ENCODE measurements at regions not wholly inside any gene's neighbourhood (a gene's known extent, or its start where the extent isn't known, plus 50 kb on each side); places are given as distances from the start of the nearest gene placed in this dataset.

DNA sequence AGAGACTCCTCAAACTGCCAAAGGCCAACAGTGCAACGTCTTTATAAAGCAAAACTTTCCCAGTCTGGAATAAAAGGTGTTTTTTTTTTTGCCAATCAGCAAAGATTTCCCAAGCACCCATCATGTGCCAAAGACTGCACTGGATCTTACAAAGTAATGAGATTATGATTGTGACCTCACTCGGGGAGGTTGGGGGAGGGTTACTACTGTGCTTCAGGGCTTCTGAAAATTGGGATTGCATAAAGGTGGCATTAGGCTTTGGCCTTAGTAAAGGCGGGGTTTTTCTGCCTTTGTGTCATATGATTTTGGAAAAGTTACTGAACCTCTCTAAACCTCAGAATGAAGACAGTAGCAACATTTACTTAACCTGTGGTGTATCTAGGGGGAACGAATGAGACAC is 233.8 kb downstream of the DACT1 start:
- no peaks in the 10 kb centered on the region for H3K9me3 ChIP-seq (ENCODE audit: control insufficient read depth in 1 of 2, insufficient read depth in 1 of 2, low read depth in 1 of 2, low read length in 2 of 2)
- no peaks in the 10 kb centered on the region for H3K36me3 ChIP-seq (ENCODE audit: control insufficient read depth in 1 of 2, insufficient read depth in 2 of 2, low read length in 2 of 2)
- no peak overlapping the region for H3K4me2 ChIP-seq (ENCODE audit: low read length)
- ChIA-PET POLR2A (no interaction called here), RAD21 (ENCODE audit: low non-redundant PET in 1 of 2, low total read pairs in 2 of 2, uncharacterized antibody in 2 of 2, unreplicated experiment in 2 of 2) (no interaction called here), CTCF (no interaction called here)
- ATAC-seq (no peak), DNase-seq (ENCODE audit: low read depth, low spot score) (no peak)
- H4K20me1 ChIP-seq (ENCODE audit: insufficient read depth) = no peaks in the 10 kb centered on the region
- no peak overlapping the region for H2AFZ ChIP-seq (ENCODE audit: low read depth, low read length, poor library complexity, severe bottlenecking)
- no peak overlapping the region for H3K4me3 ChIP-seq (replicated peaks in 1 of 2; ENCODE audit: low read depth in 1 of 2, low read length in 2 of 2)
- H3K27ac ChIP-seq (ENCODE audit: low read depth, low read length) = no peak overlapping the region
- H3K4me1 ChIP-seq (ENCODE audit: control insufficient read depth in 1 of 2, insufficient read depth in 2 of 2, low read length in 2 of 2) = peaks cover 0 to 1% of the 10 kb centered on the region in 2 experiments; a peak in 1 of 4 replicates
- H3K9ac ChIP-seq (ENCODE audit: low read length) = no peak overlapping the region
- intact Hi-C loops (cut with micrococcal nuclease) = no loop called here
- TF ChIP-seq, protein P1, sequence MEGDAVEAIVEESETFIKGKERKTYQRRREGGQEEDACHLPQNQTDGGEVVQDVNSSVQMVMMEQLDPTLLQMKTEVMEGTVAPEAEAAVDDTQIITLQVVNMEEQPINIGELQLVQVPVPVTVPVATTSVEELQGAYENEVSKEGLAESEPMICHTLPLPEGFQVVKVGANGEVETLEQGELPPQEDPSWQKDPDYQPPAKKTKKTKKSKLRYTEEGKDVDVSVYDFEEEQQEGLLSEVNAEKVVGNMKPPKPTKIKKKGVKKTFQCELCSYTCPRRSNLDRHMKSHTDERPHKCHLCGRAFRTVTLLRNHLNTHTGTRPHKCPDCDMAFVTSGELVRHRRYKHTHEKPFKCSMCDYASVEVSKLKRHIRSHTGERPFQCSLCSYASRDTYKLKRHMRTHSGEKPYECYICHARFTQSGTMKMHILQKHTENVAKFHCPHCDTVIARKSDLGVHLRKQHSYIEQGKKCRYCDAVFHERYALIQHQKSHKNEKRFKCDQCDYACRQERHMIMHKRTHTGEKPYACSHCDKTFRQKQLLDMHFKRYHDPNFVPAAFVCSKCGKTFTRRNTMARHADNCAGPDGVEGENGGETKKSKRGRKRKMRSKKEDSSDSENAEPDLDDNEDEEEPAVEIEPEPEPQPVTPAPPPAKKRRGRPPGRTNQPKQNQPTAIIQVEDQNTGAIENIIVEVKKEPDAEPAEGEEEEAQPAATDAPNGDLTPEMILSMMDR (IDR thresholded peaks at IDR 0.05 in 2 of 3, conservative IDR thresholded peaks at IDR 0.05 in 1 of 3; ENCODE audit: borderline replicate concordance in 1 of 3, insufficient read depth in 1 of 3, low read depth in 2 of 3, low read length in 2 of 3) = no peak
- TF ChIP-seq CBX3 (IDR thresholded peaks at IDR 0.05; ENCODE audit: low read depth) (no peak), EZH2 (IDR thresholded peaks at IDR 0.05) (no peak), POLR2AphosphoS5 (IDR thresholded peaks at IDR 0.05; ENCODE audit: low read depth, low read length) (no peak), TCF7L2 (IDR thresholded peaks at IDR 0.05; ENCODE audit: borderline replicate concordance, extremely low read depth, insufficient read depth, insufficient read length) (no peak), EZH2phosphoT487 (IDR thresholded peaks at IDR 0.05; ENCODE audit: borderline replicate concordance) (no peak), CEBPB (IDR thresholded peaks at IDR 0.05; ENCODE audit: low read depth) (no peak), FOSL1 (IDR thresholded peaks at IDR 0.05; ENCODE audit: low read depth) (no peak), SRF (IDR thresholded peaks at IDR 0.05; ENCODE audit: low read depth) (no peak), RAD21 (IDR thresholded peaks at IDR 0.05; ENCODE audit: low read depth) (no peak), ZFX (IDR thresholded peaks at IDR 0.05) (no peak), SP1 (IDR thresholded peaks at IDR 0.05; ENCODE audit: low read depth) (no peak), MAX (IDR thresholded peaks at IDR 0.05) (no peak), POLR2A (IDR thresholded peaks at IDR 0.05; ENCODE audit: borderline replicate concordance, extremely low read depth, insufficient read depth, insufficient read length) (no peak), ELF1 (IDR thresholded peaks at IDR 0.05; ENCODE audit: borderline replicate concordance, low read depth) (no peak)
- TF ChIP-seq, protein P2, sequence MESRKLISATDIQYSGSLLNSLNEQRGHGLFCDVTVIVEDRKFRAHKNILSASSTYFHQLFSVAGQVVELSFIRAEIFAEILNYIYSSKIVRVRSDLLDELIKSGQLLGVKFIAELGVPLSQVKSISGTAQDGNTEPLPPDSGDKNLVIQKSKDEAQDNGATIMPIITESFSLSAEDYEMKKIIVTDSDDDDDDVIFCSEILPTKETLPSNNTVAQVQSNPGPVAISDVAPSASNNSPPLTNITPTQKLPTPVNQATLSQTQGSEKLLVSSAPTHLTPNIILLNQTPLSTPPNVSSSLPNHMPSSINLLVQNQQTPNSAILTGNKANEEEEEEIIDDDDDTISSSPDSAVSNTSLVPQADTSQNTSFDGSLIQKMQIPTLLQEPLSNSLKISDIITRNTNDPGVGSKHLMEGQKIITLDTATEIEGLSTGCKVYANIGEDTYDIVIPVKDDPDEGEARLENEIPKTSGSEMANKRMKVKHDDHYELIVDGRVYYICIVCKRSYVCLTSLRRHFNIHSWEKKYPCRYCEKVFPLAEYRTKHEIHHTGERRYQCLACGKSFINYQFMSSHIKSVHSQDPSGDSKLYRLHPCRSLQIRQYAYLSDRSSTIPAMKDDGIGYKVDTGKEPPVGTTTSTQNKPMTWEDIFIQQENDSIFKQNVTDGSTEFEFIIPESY (IDR thresholded peaks at IDR 0.05; ENCODE audit: extremely low read depth, insufficient replicate concordance, low read length) = no peak
- TF ChIP-seq, protein P3, sequence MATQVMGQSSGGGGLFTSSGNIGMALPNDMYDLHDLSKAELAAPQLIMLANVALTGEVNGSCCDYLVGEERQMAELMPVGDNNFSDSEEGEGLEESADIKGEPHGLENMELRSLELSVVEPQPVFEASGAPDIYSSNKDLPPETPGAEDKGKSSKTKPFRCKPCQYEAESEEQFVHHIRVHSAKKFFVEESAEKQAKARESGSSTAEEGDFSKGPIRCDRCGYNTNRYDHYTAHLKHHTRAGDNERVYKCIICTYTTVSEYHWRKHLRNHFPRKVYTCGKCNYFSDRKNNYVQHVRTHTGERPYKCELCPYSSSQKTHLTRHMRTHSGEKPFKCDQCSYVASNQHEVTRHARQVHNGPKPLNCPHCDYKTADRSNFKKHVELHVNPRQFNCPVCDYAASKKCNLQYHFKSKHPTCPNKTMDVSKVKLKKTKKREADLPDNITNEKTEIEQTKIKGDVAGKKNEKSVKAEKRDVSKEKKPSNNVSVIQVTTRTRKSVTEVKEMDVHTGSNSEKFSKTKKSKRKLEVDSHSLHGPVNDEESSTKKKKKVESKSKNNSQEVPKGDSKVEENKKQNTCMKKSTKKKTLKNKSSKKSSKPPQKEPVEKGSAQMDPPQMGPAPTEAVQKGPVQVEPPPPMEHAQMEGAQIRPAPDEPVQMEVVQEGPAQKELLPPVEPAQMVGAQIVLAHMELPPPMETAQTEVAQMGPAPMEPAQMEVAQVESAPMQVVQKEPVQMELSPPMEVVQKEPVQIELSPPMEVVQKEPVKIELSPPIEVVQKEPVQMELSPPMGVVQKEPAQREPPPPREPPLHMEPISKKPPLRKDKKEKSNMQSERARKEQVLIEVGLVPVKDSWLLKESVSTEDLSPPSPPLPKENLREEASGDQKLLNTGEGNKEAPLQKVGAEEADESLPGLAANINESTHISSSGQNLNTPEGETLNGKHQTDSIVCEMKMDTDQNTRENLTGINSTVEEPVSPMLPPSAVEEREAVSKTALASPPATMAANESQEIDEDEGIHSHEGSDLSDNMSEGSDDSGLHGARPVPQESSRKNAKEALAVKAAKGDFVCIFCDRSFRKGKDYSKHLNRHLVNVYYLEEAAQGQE (IDR thresholded peaks at IDR 0.05; ENCODE audit: low read depth) = no peak
- no TSS peak for BruUV-seq (replicated peaks)
- no peaks in the 10 kb centered on the region for H3K27me3 ChIP-seq (ENCODE audit: insufficient read depth, low read length)
- H3K9me2 ChIP-seq (ENCODE audit: insufficient read depth) = no peaks in the 10 kb centered on the region
- H3K79me2 ChIP-seq (ENCODE audit: insufficient read depth, low read length) = no peaks in the 10 kb centered on the region
